SIG-M5 treated with dmso at 0.1 percent for 504 hours (cell line): ENCODE measurements at regions not wholly inside any gene's neighbourhood (a gene's known extent, or its start where the extent isn't known, plus 50 kb on each side); places are given as distances from the start of the nearest gene placed in this dataset.
"Not testable (repeated sequence)": the region's sequence is repeated elsewhere in the genome, so short reads cannot be mapped to it uniquely, and the experiment has no call there.

Experiments used
- DNase-seq: peaks from one replicate; lab custom pipeline; 2025; ENCODE audit not compliant: unreplicated experiment; lab: John Stamatoyannopoulos, UW

GRCh38 chr2:2464094-2464493 lies 133.0 kb upstream of the MYT1L start:
- DNase-seq = no peak

GRCh38 chr2:2456721-2457120 lies 125.6 kb upstream of the MYT1L start:
- DNase-seq = no peak

GRCh38 chr2:2455151-2455550 lies 124.1 kb upstream of the MYT1L start:
- DNase-seq = no peak

GRCh38 chr2:2452961-2453360 lies 121.9 kb upstream of the MYT1L start:
- DNase-seq = no peak

GRCh38 chr2:2451275-2451674 lies 120.2 kb upstream of the MYT1L start:
- DNase-seq = not testable (repeated sequence)

- DNase-seq = no peak
Measured at GRCh38 chr2:2448178-2448577, 117.1 kb upstream of the MYT1L start.

GRCh38 chr2:2422621-2423020 lies 91.5 kb upstream of the MYT1L start:
- no peak for DNase-seq

- no peak for DNase-seq
Measured at GRCh38 chr2:2413525-2413924, 82.5 kb upstream of the MYT1L start.

- DNase-seq = no peak
Measured at GRCh38 chr2:2410987-2411386, 79.9 kb upstream of the MYT1L start.

GRCh38 chr2:2409481-2409880 lies 78.4 kb upstream of the MYT1L start:
- DNase-seq = no peak

GRCh38 chr2:2405780-2406179 lies 74.7 kb upstream of the MYT1L start:
- DNase-seq = no peak

GRCh38 chr2:2400286-2401038 lies 69.4 kb upstream of the MYT1L start:
- no peak for DNase-seq

- no peak for DNase-seq
Measured at GRCh38 chr2:2399396-2399795, 68.3 kb upstream of the MYT1L start.

GRCh38 chr2:2392332-2392731 lies 61.3 kb upstream of the MYT1L start:
- DNase-seq = no peak

GRCh38 chr2:2389215-2389614 lies 58.1 kb upstream of the MYT1L start:
- DNase-seq = no peak
